ENCODE measurements at regions not wholly inside any gene's neighbourhood (a gene's known extent, or its start where the extent isn't known, plus 50 kb on each side); places are given as distances from the start of the nearest gene placed in this dataset.

GRCh38 chrX:113510586-113510985, 670.0 kb upstream of the AMOT start (continued):
- TF ChIP-seq CHD7 (IDR thresholded peaks at IDR 0.05; ENCODE audit: insufficient replicate concordance, low read length) (no peak), CHD1 (IDR thresholded peaks at IDR 0.05; ENCODE audit: low read depth, low read length) (no peak), HDAC2 (IDR thresholded peaks at IDR 0.05; ENCODE audit: borderline replicate concordance in 1 of 2, low read depth in 2 of 2, low read length in 2 of 2) (no peak), EGR1 (IDR thresholded peaks at IDR 0.05; ENCODE audit: borderline replicate concordance, low read depth, low read length) (no peak), KDM1A (IDR thresholded peaks at IDR 0.05; ENCODE audit: borderline replicate concordance, low read length) (no peak), SIX5 (IDR thresholded peaks at IDR 0.05; ENCODE audit: low read depth, low read length) (no peak), SAP30 (IDR thresholded peaks at IDR 0.05; ENCODE audit: insufficient read depth, insufficient replicate concordance, low read length) (no peak), TAF1 (IDR thresholded peaks at IDR 0.05; ENCODE audit: low read depth, low read length) (no peak), NANOG (IDR thresholded peaks at IDR 0.05; ENCODE audit: insufficient read depth, low read depth, low read length, poor library complexity, severe bottlenecking) (no peak), RFX5 (IDR thresholded peaks at IDR 0.05; ENCODE audit: borderline replicate concordance, low read depth, low read length) (no peak), SIN3A (conservative IDR thresholded peaks at IDR 0.05 in 1 of 2, IDR thresholded peaks at IDR 0.05 in 1 of 2; ENCODE audit: low read depth in 1 of 2, low read length in 2 of 2) (no peak), GTF2F1 (IDR thresholded peaks at IDR 0.05; ENCODE audit: borderline replicate concordance, low read depth, low read length) (no peak)
